ENCODE measurements at regions not wholly inside any gene's neighbourhood (a gene's known extent, or its start where the extent isn't known, plus 50 kb on each side); places are given as distances from the start of the nearest gene placed in this dataset.

- Mint-ChIP-seq H3K9me3 (no peaks in the 10 kb centered on the region), H3K27me3 (ENCODE audit: low read depth) (no peaks in the 10 kb centered on the region), H3K27ac (no peak overlapping the region), H3K4me3 (no peak overlapping the region), H3K36me3 (no peaks in the 10 kb centered on the region), H3K4me1 (no peaks in the 10 kb centered on the region)
- TF ChIP-seq, protein P1, sequence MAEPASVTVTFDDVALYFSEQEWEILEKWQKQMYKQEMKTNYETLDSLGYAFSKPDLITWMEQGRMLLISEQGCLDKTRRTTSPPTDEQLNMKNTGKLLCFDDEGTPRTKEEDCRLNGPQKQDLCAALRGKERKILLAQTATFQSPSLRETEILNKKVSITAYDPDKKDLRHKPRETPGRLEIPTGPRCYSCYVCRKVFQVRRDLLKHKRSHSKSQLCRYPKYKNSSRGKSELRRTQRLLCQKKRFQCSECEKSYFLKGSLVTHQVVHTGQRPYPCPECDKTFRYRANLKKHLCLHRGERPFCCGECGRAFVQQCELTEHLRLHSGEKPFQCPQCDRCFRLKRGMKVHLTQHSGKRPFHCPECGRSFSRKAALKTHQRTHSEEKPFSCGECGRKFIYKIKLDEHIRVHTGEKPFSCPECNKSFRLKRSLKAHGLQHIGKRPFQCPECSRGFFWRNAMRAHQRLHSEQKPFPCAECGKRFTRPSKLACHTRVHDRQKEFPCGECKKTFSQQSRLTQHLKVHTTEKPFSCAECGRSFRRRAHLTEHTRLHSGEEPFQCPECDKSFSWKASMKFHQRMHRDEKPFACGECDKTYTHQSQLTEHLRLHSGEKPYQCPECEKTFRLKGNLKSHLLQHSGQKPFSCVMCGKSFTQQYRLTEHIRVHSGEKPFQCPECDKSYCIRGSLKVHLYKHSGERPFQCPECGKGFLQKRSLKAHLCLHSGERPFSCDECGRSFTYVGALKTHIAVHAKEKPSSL (CRISPR knock-in tag; conservative IDR thresholded peaks at IDR 0.05), result no peak
- TF ChIP-seq MLX (CRISPR knock-in tag; IDR thresholded peaks at IDR 0.05) (no peak), CREM (CRISPR knock-in tag; IDR thresholded peaks at IDR 0.05) (no peak), ZNF219 (CRISPR knock-in tag; IDR thresholded peaks at IDR 0.05; ENCODE audit: borderline replicate concordance) (no peak), ERG (CRISPR knock-in tag; IDR thresholded peaks at IDR 0.05) (no peak), AFF4 (CRISPR knock-in tag; IDR thresholded peaks at IDR 0.05; ENCODE audit: borderline replicate concordance) (no peak), NFYB (CRISPR knock-in tag; conservative IDR thresholded peaks at IDR 0.05; ENCODE audit: low read depth) (no peak), ZNF396 (CRISPR knock-in tag; IDR thresholded peaks at IDR 0.05; ENCODE audit: borderline replicate concordance) (no peak), ARID4B (CRISPR knock-in tag; IDR thresholded peaks at IDR 0.05; ENCODE audit: borderline replicate concordance) (no peak), ZNF121 (CRISPR knock-in tag; IDR thresholded peaks at IDR 0.05) (no peak), TEAD1 (CRISPR knock-in tag; IDR thresholded peaks at IDR 0.05) (no peak), ZNF317 (CRISPR knock-in tag; IDR thresholded peaks at IDR 0.05; ENCODE audit: borderline replicate concordance, low read depth) (no peak), NFE2L1 (CRISPR knock-in tag; IDR thresholded peaks at IDR 0.05) (no peak)
- CTCF ChIA-PET, result no interaction called here
- ATAC-seq (no peak), DNase-seq (ENCODE audit: low spot score) (no peak)
- POLR2A ChIA-PET, result no interaction called here
These were observed 664.7 kb downstream of the KCNJ2 start for GRCh38 chr17:70834039-70834438.

- Mint-ChIP-seq H3K4me3 (no peak overlapping the region), H3K36me3 (no peaks in the 10 kb centered on the region), H3K27ac (no peak overlapping the region), H3K9me3 (peaks cover 11% of the 10 kb centered on the region), H3K4me1 (peaks cover 4% of the 10 kb centered on the region; the same call in 1 of the 2 replicates), H3K27me3 (ENCODE audit: low read depth) (no peaks in the 10 kb centered on the region)
- ATAC-seq (no peak), DNase-seq (ENCODE audit: low spot score) (no peak)
- ChIA-PET POLR2A (no interaction called here), CTCF (no interaction called here)
- no peak for TF ChIP-seq ZNF219 (CRISPR knock-in tag; IDR thresholded peaks at IDR 0.05; ENCODE audit: borderline replicate concordance)
- no peak for TF ChIP-seq NR3C1 (CRISPR knock-in tag; conservative IDR thresholded peaks at IDR 0.05; ENCODE audit: low read depth)
- TF ChIP-seq, protein P2, sequence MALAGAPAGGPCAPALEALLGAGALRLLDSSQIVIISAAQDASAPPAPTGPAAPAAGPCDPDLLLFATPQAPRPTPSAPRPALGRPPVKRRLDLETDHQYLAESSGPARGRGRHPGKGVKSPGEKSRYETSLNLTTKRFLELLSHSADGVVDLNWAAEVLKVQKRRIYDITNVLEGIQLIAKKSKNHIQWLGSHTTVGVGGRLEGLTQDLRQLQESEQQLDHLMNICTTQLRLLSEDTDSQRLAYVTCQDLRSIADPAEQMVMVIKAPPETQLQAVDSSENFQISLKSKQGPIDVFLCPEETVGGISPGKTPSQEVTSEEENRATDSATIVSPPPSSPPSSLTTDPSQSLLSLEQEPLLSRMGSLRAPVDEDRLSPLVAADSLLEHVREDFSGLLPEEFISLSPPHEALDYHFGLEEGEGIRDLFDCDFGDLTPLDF (CRISPR knock-in tag; IDR thresholded peaks at IDR 0.05), result no peak
- no peak for TF ChIP-seq NR2C2 (CRISPR knock-in tag; IDR thresholded peaks at IDR 0.05)
- TF ChIP-seq ZNF263 (CRISPR knock-in tag; IDR thresholded peaks at IDR 0.05; ENCODE audit: low read depth), result no peak
- TF ChIP-seq SP1 (CRISPR knock-in tag; conservative IDR thresholded peaks at IDR 0.05), result no peak
These were observed 679.5 kb downstream of the KCNJ2 start for GRCh38 chr17:70848785-70849184.
